ENCODE measurements at regions not wholly inside any gene's neighbourhood (a gene's known extent, or its start where the extent isn't known, plus 50 kb on each side); places are given as distances from the start of the nearest gene placed in this dataset.
"Not testable (repeated sequence)": the region's sequence is repeated elsewhere in the genome, so short reads cannot be mapped to it uniquely, and the experiment has no call there.

DNA sequence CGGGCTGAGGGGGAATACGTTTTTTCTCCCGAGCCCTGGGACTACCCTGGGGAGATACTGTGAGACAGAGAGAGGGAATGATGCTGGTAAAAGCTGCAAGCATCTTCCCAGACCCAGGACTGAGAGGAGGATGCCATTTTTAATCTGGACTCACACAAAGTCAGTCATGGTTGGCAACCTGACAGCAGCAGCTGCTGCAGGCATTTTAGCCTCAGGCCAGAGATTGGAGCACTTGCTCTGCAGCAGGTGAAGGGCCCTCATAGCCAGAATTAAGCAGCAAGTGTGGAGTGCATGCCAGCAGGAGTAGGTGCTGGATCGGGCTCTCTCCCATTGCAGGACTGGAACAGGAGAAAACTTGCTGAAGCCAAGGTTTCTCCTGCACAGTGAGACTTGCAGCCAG, 361.1 kb upstream of the CLEC14A start:
- Histone ChIP-seq H3K9me3 (replicated peaks in 1 of 11) (peaks cover 2 to 21% (median 7%) of the 10 kb centered on the region in 11 experiments; a peak in 14 of 22 replicates), H3K4me1 (no peaks in the 10 kb centered on the region), H3K27me3 (no peaks in the 10 kb centered on the region), H3K4me2 (no peak overlapping the region), H3K27ac (no peak overlapping the region), H3K4me3 (no peak overlapping the region), H3K9ac (no peak overlapping the region), H3K36me3 (no peaks in the 10 kb centered on the region), H4K20me1 (no peaks in the 10 kb centered on the region)
- no peak for TF ChIP-seq Cebpa-rat (IDR thresholded peaks at IDR 0.05)

GRCh38 chr14:38611928-38612327, 356.0 kb upstream of the CLEC14A start:
- Histone ChIP-seq H3K27me3 (no peaks in the 10 kb centered on the region), H3K36me3 (no peaks in the 10 kb centered on the region), H4K20me1 (no peaks in the 10 kb centered on the region), H3K4me2 (no peak overlapping the region), H3K27ac (no peak overlapping the region), H3K9me3 (replicated peaks in 1 of 11) (peaks cover 8 to 15% (median 11%) of the 10 kb centered on the region in 11 experiments; a peak in 18 of 22 replicates), H3K9ac (no peak overlapping the region), H3K4me3 (no peak overlapping the region), H3K4me1 (no peaks in the 10 kb centered on the region)
- no peak for TF ChIP-seq Cebpa-rat (IDR thresholded peaks at IDR 0.05)

- no peak overlapping the region for H3K4me2 ChIP-seq
- no peaks in the 10 kb centered on the region for H4K20me1 ChIP-seq
- no peaks in the 10 kb centered on the region for H3K36me3 ChIP-seq
- H3K27me3 ChIP-seq: no peaks in the 10 kb centered on the region
- no peak overlapping the region for H3K9ac ChIP-seq
- peaks cover 8 to 15% (median 11%) of the 10 kb centered on the region in 11 experiments; a peak in 18 of 22 replicates for H3K9me3 ChIP-seq (replicated peaks in 1 of 11)
- H3K27ac ChIP-seq: no peak overlapping the region
- TF ChIP-seq Cebpa-rat (IDR thresholded peaks at IDR 0.05): no peak
- no peak overlapping the region for H3K4me3 ChIP-seq
- H3K4me1 ChIP-seq: no peaks in the 10 kb centered on the region
These were observed 352.4 kb upstream of the CLEC14A start for GRCh38 chr14:38608244-38608643.

- no peak for TF ChIP-seq Cebpa-rat (IDR thresholded peaks at IDR 0.05)
These were observed 349.6 kb upstream of the CLEC14A start for GRCh38 chr14:38605193-38606114.

GRCh38 chr14:38600572-38600971, 344.7 kb upstream of the CLEC14A start:
- H3K4me3 ChIP-seq: 0 out of 20 replicates have a peak overlapping the region, but pooled peaks of 1 of the 10 experiments have one; percentile 25
- not testable (repeated sequence) for H3K27ac ChIP-seq
- H3K4me2 ChIP-seq: peak overlapping the region in 5 of 11 experiments; percentile 64 to 77 (median 72); a peak in 6 of 22 replicates

More at GRCh38 chr14:38605193-38606114, 349.6 kb upstream of the CLEC14A start:
- peaks cover 8 to 32% (median 29%) of the 10 kb centered on the region in 11 experiments; a peak in 21 of 22 replicates for H3K9me3 ChIP-seq (replicated peaks in 1 of 11)
- no peak overlapping the region for H3K4me2 ChIP-seq
- no peak overlapping the region for H3K27ac ChIP-seq
- H3K36me3 ChIP-seq: no peaks in the 10 kb centered on the region
- no peak overlapping the region for H3K9ac ChIP-seq
- H4K20me1 ChIP-seq: no peaks in the 10 kb centered on the region
- H3K4me1 ChIP-seq: peaks cover 12 to 15% (median 14%) of the 10 kb centered on the region in 10 experiments
- H3K4me3 ChIP-seq: no peak overlapping the region
- H3K27me3 ChIP-seq: no peaks in the 10 kb centered on the region

DNA sequence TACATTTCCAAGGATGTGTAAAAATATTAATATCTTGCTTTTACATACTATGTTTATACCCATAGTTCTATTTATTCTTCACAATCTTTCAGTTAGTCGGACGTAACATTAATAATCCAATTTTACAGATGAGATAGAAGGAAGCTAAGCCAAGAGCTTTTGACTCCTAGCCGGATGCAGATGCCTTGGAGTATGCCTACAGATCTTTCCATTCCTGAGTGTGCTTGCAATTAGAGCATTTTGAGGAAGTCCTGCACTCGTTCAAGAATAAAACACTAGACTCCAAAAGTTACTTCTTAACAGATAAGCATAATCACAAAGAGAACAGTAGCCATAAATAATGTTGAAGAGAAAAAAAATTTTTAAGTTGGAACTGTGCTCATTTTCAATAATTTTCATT, 337.6 kb upstream of the CLEC14A start:
- H4K20me1 ChIP-seq: no peaks in the 10 kb centered on the region
- H3K9me3 ChIP-seq (replicated peaks in 1 of 11): peaks cover 0 to 19% (median 6%) of the 10 kb centered on the region in 11 experiments; a peak in 9 of 22 replicates
- H3K4me2 ChIP-seq: no peak overlapping the region
- no peaks in the 10 kb centered on the region for H3K36me3 ChIP-seq
- no peaks in the 10 kb centered on the region for H3K27me3 ChIP-seq
- H3K9ac ChIP-seq: no peak overlapping the region
- H3K4me1 ChIP-seq: no peaks in the 10 kb centered on the region
- no peak overlapping the region for H3K4me3 ChIP-seq
- no peak overlapping the region for H3K27ac ChIP-seq
- no peak for TF ChIP-seq Cebpa-rat (IDR thresholded peaks at IDR 0.05)

More at GRCh38 chr14:38600572-38600971, 344.7 kb upstream of the CLEC14A start:
- H3K9ac ChIP-seq, H4K20me1 ChIP-seq, H3K36me3 ChIP-seq, H3K27me3 ChIP-seq: not testable (repeated sequence)
- Histone ChIP-seq H3K9me3 (replicated peaks in 1 of 11) (peaks cover 0 to 35% (median 27%) of the 10 kb centered on the region in 11 experiments; a peak in 20 of 22 replicates), H3K4me1 (peaks cover 12 to 15% (median 14%) of the 10 kb centered on the region in 10 experiments)

DNA sequence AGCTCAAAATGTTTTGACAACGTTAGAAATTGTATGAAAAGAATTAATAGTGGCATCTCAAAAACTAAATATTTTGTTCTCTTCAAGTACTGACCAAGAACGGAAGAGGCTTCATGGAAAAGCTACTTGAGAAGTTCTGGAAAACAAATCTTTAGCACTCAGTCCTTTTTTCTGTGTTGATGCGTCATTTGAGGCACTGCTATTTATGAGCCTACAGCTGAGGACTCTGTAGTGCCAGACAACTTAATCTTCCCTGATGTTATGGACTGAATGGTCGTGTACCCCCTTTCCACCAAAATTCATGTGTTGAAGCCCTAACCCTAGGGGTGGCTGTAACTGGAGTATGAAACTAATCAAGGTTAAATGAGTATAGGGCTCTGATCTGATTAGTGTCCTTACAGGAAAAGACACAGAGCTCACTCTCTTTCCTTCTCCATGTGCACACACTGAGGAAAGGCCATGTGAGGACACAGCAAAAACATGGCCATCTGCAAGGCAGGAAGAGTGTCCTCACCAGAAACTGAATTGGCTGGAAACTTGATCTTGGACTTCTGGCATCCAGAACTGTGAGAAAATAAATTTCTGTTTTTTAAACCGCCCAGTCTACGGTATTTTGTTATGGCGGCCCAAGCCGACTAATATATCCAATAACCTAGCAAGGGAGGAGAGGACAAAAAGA, 337.0 kb upstream of the CLEC14A start:
- Histone ChIP-seq H3K27me3 (no peaks in the 10 kb centered on the region), H3K4me2 (no peak overlapping the region), H3K4me1 (no peaks in the 10 kb centered on the region), H3K9me3 (replicated peaks in 1 of 11) (peaks cover 0 to 19% (median 7%) of the 10 kb centered on the region in 11 experiments; a peak in 9 of 22 replicates), H3K36me3 (no peaks in the 10 kb centered on the region), H3K9ac (no peak overlapping the region), H3K27ac (no peak overlapping the region), H4K20me1 (no peaks in the 10 kb centered on the region), H3K4me3 (no peak overlapping the region)
- no peak for TF ChIP-seq Cebpa-rat (IDR thresholded peaks at IDR 0.05)

- H3K36me3 ChIP-seq: no peaks in the 10 kb centered on the region
- no peak overlapping the region for H3K27ac ChIP-seq
- H4K20me1 ChIP-seq: no peaks in the 10 kb centered on the region
- no peak overlapping the region for H3K4me2 ChIP-seq
- no peaks in the 10 kb centered on the region for H3K27me3 ChIP-seq
- H3K4me3 ChIP-seq: no peak overlapping the region
- H3K9ac ChIP-seq: no peak overlapping the region
- no peak for TF ChIP-seq Cebpa-rat (IDR thresholded peaks at IDR 0.05)
- H3K4me1 ChIP-seq: no peaks in the 10 kb centered on the region
- H3K9me3 ChIP-seq (replicated peaks in 1 of 11): peaks cover 8 to 32% (median 16%) of the 10 kb centered on the region in 11 experiments; a peak in 18 of 22 replicates
These were observed 334.0 kb upstream of the CLEC14A start for GRCh38 chr14:38589747-38590350.

- peaks cover 7 to 10% (median 8%) of the 10 kb centered on the region in 10 experiments for H3K4me1 ChIP-seq
- no peak overlapping the region for H3K4me2 ChIP-seq
- TF ChIP-seq Cebpa-rat (IDR thresholded peaks at IDR 0.05): no peak
- peaks cover 3 to 22% (median 15%) of the 10 kb centered on the region in 11 experiments; a peak in 18 of 22 replicates for H3K9me3 ChIP-seq (replicated peaks in 1 of 11)
- no peaks in the 10 kb centered on the region for H3K27me3 ChIP-seq
- H3K4me3 ChIP-seq: no peak overlapping the region
- H3K36me3 ChIP-seq: no peaks in the 10 kb centered on the region
- H3K27ac ChIP-seq: no peak overlapping the region
- H3K9ac ChIP-seq: no peak overlapping the region
- no peaks in the 10 kb centered on the region for H4K20me1 ChIP-seq
These were observed 327.6 kb upstream of the CLEC14A start for GRCh38 chr14:38583471-38583870.
